Gastrocnemius medialis (tissue), 4 donors: ENCODE measurements at regions not wholly inside any gene's neighbourhood (a gene's known extent, or its start where the extent isn't known, plus 50 kb on each side); places are given as distances from the start of the nearest gene placed in this dataset.

Experiments used
- ATAC-seq, 2 donors: fragments of 150-250 bp; one replicate each; pipeline ENCODE4 v1.9.1; 2016
- DNase-seq, 2 donors: peaks; one replicate each; pipeline ENCODE4 v3.0.0-alpha.2; 2019
- H3K27ac ChIP-seq, 4 donors: fragments of 200-600 bp; sonication (generic); 1 replicate in 1 of 4; 2 replicates in 3 of 4; pipeline ENCODE4 v1.5.1; 2016 to 2018; ENCODE audit warnings: mild to moderate bottlenecking in 2 of 4, moderate library complexity in 1 of 4
- H3K27me3 ChIP-seq, 3 donors: fragments of 200-600 bp; sonication (generic) in 2 of 3; 1 replicate in 1 of 3; 2 replicates in 2 of 3; pipeline versions ENCODE4 v1.5.1 to v1.6.0; 2016 to 2019; ENCODE audit warnings: mild to moderate bottlenecking in 1 of 3, moderate library complexity in 1 of 3
- H3K36me3 ChIP-seq, 2 donors: fragments of 200-600 bp; sonication (generic) in 1 of 2; one replicate each; pipeline ENCODE4 v1.5.1; 2017 to 2018
- H3K4me1 ChIP-seq, 2 donors: fragments of 200-600 bp; sonication (generic) in 1 of 2; one replicate each; pipeline ENCODE4 v1.5.1; 2016 to 2017; ENCODE audit warnings: mild to moderate bottlenecking in 2 of 2
- H3K4me3 ChIP-seq, 4 donors: fragments of 200-600 bp; sonication (generic) in 3 of 4; 1 replicate in 1 of 4; 2 replicates in 3 of 4; pipeline ENCODE4 v1.5.1; 2016 to 2019; ENCODE audit warnings: mild to moderate bottlenecking in 2 of 4
- H3K9me3 ChIP-seq, 3 donors: fragments of 200-600 bp; sonication (generic) in 2 of 3; 1 replicate in 1 of 3; 2 replicates in 2 of 3; pipeline ENCODE4 v1.5.1; 2016 to 2019
- CTCF ChIP-seq, 5 experiments: fragments of 450-650 bp in 3 of 5; fragments of 200-600 bp in 2 of 5; sonication (generic) in 2 of 5; IDR thresholded peaks in 4 of 5; conservative IDR thresholded peaks in 1 of 5; 1 replicate in 4 of 5; 2 replicates in 1 of 5; pipeline ENCODE4 v1.5.1; 2016 to 2019; ENCODE audit warnings: antibody characterized with exemption in 5 of 5, mild to moderate bottlenecking in 3 of 5, moderate library complexity in 3 of 5
- POLR2A ChIP-seq, 2 donors: fragments of 450-650 bp; IDR thresholded peaks; one replicate each; pipeline ENCODE4 v1.6.1; 2017; ENCODE audit warnings: antibody characterized with exemption in 2 of 2, mild to moderate bottlenecking in 2 of 2, moderate library complexity in 2 of 2
- in situ Hi-C, 4 donors: fragments of 200-750 bp; cut with MboI; loops; one replicate each; pipeline versions ENCODE4 v1.15.0 to v1.8.0; 2017; ENCODE audit warnings: low sequenced_read_pairs in 4 of 4
- intact Hi-C: fragments of 100-400 bp; cut with DNase I; formaldehyde crosslinking; loops from one replicate; pipeline ENCODE4 v1.15.1; 2023; ENCODE audit warnings: low total_unique reads

- ATAC-seq, result no peak
- no peaks in the 10 kb centered on the region for H3K4me1 ChIP-seq
- no peaks in the 10 kb centered on the region for H3K27me3 ChIP-seq
- H3K36me3 ChIP-seq, result no peaks in the 10 kb centered on the region
- H3K27ac ChIP-seq, result no peak overlapping the region
- H3K9me3 ChIP-seq, result no peaks in the 10 kb centered on the region
- DNase-seq, result no peak
- in situ Hi-C loops (no loop called here), intact Hi-C loops (no loop called here)
- H3K4me3 ChIP-seq, result no peak overlapping the region
- TF ChIP-seq POLR2A (IDR thresholded peaks at IDR 0.05) (no peak), CTCF (IDR thresholded peaks at IDR 0.05 in 4 of 5, conservative IDR thresholded peaks at IDR 0.05 in 1 of 5) (no peak)
Observed at GRCh38 chr18:54777989-54778388, 50.3 kb upstream of the RAB27B start.
